NCI-H2107 treated with DMSO at 0.1 percent for 48 hours (cell line): ENCODE measurements at regions not wholly inside any gene's neighbourhood (a gene's known extent, or its start where the extent isn't known, plus 50 kb on each side); places are given as distances from the start of the nearest gene placed in this dataset.

ENCODE experiments used
- DNase-seq: peaks from one replicate; lab custom pipeline; 2025; ENCODE audit not compliant: unreplicated experiment; lab: John Stamatoyannopoulos, UW

GRCh38 chr2:223222397-223222796 is 170.4 kb downstream of the KCNE4 start:
- no peak for DNase-seq

DNA sequence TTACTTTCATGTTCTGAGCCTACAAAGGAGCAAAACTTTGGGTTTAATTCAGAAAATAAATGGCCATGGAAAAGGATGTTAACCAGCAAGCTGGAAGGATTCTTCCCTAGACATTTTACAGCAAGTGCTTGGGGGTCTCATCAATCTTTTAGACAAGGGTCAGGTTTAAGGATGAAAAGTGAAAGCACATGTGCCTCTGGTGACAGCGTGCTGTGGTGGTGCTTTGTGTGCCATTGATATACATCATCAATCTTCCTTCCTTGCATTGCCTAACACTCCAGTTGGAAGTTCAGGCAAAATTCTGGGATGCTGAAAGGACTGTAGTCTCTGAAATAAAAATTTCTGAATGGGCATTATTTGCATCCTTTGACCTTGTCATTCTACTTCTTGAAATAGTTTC is 171.2 kb downstream of the KCNE4 start:
- DNase-seq = no peak

DNA sequence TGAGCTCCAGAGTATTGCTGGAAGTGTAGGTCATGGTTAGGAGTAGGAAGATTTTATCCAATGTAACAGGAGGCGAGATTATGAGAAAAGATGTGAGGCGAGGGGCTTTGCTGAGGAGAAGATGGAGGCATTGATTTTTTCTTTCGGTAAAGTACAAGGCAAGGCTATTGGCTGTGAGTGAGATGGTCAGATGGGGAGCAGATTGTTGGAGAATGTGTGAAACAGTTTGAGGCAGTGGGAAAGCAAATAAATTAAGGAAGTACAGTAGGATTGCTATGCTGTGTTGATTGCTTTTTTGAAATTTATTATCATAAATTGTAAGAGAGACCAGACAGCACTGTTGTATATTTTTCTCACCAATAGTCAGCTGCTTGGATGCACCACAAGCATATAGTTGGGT is 173.3 kb downstream of the KCNE4 start:
- DNase-seq = no peak

- DNase-seq = no peak
Observed at GRCh38 chr2:223226264-223226663, 174.3 kb downstream of the KCNE4 start.

DNA sequence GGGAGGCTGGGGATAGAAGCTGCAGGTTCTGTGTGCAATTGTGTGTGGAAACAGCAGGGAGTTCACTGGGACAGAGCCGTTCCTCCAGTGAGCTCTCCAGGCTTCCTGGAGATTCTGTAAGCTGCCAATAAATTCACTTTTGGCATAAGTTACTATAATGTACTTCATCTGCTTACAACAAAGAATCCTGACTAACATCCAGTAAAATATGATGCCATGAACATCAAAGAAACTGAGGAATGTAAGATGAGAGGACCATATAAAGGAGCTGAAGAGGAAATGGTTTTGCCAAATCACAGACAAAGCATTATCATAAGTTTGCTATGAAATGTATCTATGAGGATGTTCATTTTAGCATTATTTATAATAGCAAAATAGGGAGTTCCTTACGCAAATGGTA is 175.3 kb downstream of the KCNE4 start:
- DNase-seq = no peak

DNA sequence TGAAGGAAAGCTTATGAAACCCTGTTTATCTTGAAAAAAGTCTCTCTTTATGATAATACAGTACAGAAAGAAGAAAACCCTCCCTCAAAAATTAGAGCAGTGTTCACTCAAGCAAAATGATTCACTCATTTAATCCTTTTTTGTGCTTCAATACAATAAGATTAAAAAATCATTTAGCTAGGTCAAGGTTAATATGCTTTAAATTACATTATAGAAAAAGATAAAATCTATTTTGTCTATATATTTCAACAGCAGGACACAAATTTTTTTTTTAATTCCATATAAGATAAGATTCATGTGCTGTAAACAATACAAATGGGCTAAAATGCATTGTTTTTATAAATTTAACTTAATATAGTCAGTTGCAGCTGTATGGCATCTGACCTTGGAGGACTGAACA is 176.9 kb downstream of the KCNE4 start:
- DNase-seq = no peak

- no peak for DNase-seq
Observed at GRCh38 chr2:223230352-223230751, 178.4 kb downstream of the KCNE4 start.

DNA sequence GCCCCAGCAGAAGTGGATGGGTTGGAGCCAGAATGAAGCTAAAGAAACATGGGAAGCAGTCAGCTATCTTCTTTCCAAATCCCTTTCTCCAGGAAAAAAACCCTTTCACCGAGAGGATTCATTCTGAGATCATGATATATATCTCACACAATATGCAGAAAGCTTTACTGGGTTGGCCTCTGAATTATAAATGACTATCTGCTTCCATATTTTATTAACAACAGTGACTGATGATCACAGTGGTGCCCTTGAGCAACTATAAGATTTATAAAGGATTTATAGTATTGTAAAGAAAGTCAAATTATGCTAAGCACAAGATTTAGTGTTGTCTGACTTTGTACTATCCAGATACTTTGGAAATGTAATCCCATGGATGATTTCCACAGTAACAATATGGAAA is 180.3 kb downstream of the KCNE4 start:
- DNase-seq = no peak

DNA sequence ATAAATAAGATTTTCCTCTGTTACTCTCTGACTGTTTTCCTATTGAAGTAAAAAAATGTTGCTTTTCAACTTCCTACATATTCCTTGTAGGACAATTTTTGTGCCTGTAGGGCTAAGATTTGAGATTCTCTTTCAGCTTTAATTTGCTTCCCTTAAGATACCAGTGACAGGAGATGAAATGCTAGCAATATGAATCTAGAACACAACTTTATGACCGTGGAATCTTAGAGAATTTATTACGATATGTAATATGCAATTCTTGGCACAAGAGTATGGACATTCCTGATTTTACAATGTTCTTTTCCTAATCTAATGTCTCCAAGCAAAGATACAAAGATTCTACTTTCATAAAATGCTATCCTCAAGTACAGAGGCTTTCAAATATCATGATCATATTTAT is 180.9 kb downstream of the KCNE4 start:
- DNase-seq = no peak

DNA sequence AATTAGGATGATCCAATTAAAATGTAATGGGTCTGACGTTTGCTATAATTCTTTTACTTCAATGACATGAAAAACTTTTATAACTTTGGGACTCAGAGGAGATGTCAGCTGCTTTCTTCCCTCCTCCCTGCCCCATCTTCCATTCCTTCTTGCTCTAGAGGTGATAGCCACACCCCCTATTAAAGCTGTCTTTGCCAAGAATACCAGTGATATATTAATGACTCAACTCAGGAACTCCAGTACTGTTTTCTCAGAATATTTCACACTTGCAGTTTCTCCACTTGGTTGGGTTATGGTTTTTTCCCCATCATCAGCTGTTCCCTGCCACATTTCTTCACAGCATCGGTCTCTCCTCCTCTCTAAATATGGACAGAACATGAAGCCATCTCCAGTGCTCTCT is 184.0 kb downstream of the KCNE4 start:
- DNase-seq = no peak

GRCh38 chr2:223238301-223238700 is 186.3 kb downstream of the KCNE4 start:
- DNase-seq = no peak

- no peak for DNase-seq
Observed at GRCh38 chr2:223243233-223243632, 191.2 kb downstream of the KCNE4 start.

GRCh38 chr2:223247136-223247535 is 195.1 kb downstream of the KCNE4 start:
- DNase-seq = no peak

GRCh38 chr2:223251656-223252229 is 199.8 kb downstream of the KCNE4 start:
- no peak for DNase-seq

DNA sequence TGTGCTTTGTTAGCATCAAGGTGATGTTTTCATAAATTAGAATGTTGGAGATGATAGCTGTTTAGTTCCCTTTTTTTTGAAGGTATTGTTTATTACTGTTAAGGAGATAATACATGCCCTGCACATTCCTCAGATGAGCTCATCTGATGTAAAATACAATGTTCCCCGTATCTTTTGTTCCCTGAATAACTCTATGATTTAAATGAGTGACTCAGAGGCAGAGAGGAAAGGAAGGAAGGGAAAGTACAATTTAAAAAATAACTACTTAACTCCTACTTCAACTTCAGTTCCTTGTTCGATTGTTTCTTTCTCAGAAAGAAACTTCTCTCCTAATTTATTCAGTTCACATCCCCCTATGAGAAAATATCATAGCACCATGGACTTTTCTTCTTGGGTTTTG is 208.7 kb downstream of the KCNE4 start:
- DNase-seq = no peak

GRCh38 chr2:223262946-223263345 is 211.0 kb downstream of the KCNE4 start:
- DNase-seq = no peak

DNA sequence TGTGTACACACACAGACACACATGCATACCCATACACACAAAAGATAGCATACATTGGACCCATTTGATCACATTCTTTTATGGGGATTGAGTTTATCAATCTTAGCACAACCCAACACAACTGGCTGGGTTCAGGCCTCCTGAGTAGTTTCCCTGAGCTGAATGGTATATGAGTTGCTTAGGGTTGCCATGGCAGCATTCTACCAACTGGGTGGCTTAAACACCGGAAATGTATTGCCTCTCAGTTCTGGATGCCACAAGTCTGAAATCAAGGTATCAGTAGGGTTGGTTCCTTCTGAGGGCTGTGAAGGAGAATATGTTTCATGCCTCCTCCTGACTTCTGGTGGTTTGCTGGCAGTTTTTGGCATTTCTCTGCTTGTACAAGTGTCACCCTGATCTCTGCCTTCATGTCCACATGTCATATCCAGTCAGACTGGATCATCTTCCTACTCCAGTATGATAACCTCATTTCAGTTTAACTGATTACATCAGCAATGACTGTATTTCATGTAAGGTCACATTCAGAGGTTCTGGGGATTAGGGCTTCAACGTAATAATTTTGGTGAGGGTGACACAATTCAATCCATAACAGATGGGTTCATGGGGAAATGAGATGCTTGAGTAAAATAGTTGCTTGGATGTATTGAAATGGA is 212.7 kb downstream of the KCNE4 start:
- no peak for DNase-seq

GRCh38 chr2:223267160-223267951 is 215.4 kb downstream of the KCNE4 start:
- DNase-seq = no peak

DNA sequence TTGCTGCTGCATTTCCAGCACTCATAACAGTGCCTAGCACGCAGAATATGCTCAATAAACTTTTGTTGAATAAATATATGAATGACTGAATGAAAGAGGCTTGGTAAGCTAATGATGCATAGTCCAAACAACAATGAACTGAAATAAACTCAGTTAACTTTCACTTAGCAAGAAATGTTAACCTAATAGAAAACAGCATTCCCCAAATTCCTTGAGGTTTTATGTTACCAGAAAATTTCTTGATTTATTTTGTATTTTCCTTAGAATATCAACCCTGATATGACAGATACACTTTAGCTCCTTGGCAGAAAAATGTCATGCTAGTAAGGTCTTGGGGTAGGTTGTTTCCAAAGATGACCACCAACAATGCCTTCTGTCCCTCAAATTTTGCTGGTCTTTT is 217.4 kb downstream of the KCNE4 start:
- DNase-seq = no peak

DNA sequence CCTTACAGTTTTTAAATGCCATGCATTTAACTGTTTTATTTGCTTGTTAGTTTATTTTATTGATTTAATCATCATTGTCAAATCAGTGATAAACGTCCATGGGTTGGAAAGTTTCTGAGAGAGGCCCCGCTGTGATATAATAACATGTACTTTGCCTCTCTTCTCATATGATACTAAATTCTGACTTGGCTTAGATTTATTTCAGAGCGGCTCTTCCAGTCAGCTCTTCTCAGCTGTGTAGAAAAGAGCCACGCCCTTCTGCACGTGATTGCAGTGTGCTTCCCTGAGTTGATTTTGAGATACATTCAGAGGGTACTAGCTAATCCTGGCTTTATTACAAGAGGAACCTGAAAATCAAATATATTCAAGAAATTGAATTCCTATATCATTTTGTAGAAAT is 218.6 kb downstream of the KCNE4 start:
- DNase-seq = no peak

DNA sequence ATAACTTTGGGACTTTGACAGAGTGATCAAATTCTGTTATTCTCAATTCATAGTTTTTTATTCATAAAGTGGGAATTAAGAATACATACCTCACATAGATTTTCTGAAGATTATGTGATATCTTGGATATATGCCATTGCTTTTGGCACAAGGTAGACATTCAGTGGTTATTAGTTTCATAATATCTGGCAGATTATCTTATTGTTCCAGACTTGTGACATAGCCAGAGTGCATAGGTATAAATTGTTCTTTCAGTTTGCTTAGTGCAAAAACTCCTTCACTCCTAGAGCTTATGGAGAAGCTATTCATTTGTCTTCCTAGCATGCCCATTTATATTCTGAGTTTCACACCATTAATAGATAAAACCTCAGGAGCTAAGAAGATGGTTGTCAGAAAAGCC is 222.0 kb downstream of the KCNE4 start:
- no peak for DNase-seq

- DNase-seq = no peak
Observed at GRCh38 chr2:223282221-223282620, 230.2 kb downstream of the KCNE4 start.
